HEK293 (cell line): ENCODE measurements at regions not wholly inside any gene's neighbourhood (a gene's known extent, or its start where the extent isn't known, plus 50 kb on each side); places are given as distances from the start of the nearest gene placed in this dataset.

Experiments
- HOXA7 ChIP-seq: sonication (generic); formaldehyde crosslinking; IDR thresholded peaks from 2 replicates; pipeline ENCODE4 v1.8.1; 2022; ENCODE audit warnings: missing genetic modification reagents, borderline replicate concordance
- ZNF138 ChIP-seq: fragments of 450-650 bp; formaldehyde crosslinking; IDR thresholded peaks from 2 replicates; pipeline ENCODE4 v1.5.1; 2016; ENCODE audit warnings: missing biosample characterization, missing genetic modification characterization, borderline replicate concordance
- ZNF184 ChIP-seq: fragments of 450-650 bp; IDR thresholded peaks from 2 replicates; pipeline ENCODE4 v1.5.1; 2018; ENCODE audit warnings: missing biosample characterization, mild to moderate bottlenecking, missing genetic modification characterization
- ZNF19 ChIP-seq: fragments of 450-650 bp; formaldehyde crosslinking; IDR thresholded peaks from 2 replicates; pipeline ENCODE4; 2016; ENCODE audit warnings: missing biosample characterization, missing genetic modification characterization, low read depth
- ZNF311 ChIP-seq: fragments of 450-650 bp; formaldehyde crosslinking; IDR thresholded peaks from 2 replicates; pipeline ENCODE4 v1.5.1; 2017; ENCODE audit warnings: missing biosample characterization, missing genetic modification characterization, borderline replicate concordance
- ZNF561 ChIP-seq: fragments of 450-650 bp; IDR thresholded peaks from 2 replicates; pipeline ENCODE4 v1.5.1; 2018; ENCODE audit warnings: missing biosample characterization, missing genetic modification characterization, borderline replicate concordance
- ZNF830 ChIP-seq: fragments of 450-650 bp; IDR thresholded peaks from 2 replicates; pipeline ENCODE4 v1.5.0; 2018; ENCODE audit warnings: missing biosample characterization, missing genetic modification characterization, low read depth, mild to moderate bottlenecking, moderate library complexity
- TF ChIP-seq, protein P1 (sequence below): fragments of 450-650 bp; formaldehyde crosslinking; IDR thresholded peaks from 2 replicates; pipeline ENCODE4 v1.5.1; 2016; ENCODE audit warnings: missing biosample characterization, missing genetic modification characterization
- TF ChIP-seq, protein P2 (sequence below): fragments of 450-650 bp; formaldehyde crosslinking; IDR thresholded peaks from 2 replicates; pipeline ENCODE4 v1.5.1; 2016; ENCODE audit warnings: missing biosample characterization, missing genetic modification characterization
- TF ChIP-seq, protein P3 (sequence below): fragments of 450-650 bp; formaldehyde crosslinking; optimal IDR thresholded peaks from 2 replicates; pipeline ENCODE3; 2016; ENCODE audit warnings: missing biosample characterization, mild to moderate bottlenecking, missing genetic modification characterization

DNA sequence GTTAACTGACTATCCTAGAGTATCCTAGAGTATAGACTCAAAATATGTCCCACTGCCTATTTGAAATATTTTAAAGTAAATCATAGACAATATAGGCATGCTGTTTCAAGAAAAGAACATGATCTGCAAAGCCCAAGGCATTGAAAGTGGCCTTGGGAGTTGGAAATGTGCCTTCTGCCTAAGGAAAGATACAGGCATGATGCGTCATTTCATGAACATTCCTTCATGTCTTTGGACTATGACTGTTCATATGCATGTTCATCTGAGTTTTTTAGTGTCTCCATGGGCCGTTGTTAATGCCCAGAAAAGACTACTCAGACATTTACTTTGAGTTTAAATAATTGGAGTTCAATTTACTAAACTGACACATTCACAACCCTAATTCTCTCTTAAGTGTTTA, 69.7 kb upstream of the PRDM11 start:
- TF ChIP-seq, protein P1, sequence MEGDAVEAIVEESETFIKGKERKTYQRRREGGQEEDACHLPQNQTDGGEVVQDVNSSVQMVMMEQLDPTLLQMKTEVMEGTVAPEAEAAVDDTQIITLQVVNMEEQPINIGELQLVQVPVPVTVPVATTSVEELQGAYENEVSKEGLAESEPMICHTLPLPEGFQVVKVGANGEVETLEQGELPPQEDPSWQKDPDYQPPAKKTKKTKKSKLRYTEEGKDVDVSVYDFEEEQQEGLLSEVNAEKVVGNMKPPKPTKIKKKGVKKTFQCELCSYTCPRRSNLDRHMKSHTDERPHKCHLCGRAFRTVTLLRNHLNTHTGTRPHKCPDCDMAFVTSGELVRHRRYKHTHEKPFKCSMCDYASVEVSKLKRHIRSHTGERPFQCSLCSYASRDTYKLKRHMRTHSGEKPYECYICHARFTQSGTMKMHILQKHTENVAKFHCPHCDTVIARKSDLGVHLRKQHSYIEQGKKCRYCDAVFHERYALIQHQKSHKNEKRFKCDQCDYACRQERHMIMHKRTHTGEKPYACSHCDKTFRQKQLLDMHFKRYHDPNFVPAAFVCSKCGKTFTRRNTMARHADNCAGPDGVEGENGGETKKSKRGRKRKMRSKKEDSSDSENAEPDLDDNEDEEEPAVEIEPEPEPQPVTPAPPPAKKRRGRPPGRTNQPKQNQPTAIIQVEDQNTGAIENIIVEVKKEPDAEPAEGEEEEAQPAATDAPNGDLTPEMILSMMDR (tag by site-specific recombination), result no peak
- TF ChIP-seq, protein P2, sequence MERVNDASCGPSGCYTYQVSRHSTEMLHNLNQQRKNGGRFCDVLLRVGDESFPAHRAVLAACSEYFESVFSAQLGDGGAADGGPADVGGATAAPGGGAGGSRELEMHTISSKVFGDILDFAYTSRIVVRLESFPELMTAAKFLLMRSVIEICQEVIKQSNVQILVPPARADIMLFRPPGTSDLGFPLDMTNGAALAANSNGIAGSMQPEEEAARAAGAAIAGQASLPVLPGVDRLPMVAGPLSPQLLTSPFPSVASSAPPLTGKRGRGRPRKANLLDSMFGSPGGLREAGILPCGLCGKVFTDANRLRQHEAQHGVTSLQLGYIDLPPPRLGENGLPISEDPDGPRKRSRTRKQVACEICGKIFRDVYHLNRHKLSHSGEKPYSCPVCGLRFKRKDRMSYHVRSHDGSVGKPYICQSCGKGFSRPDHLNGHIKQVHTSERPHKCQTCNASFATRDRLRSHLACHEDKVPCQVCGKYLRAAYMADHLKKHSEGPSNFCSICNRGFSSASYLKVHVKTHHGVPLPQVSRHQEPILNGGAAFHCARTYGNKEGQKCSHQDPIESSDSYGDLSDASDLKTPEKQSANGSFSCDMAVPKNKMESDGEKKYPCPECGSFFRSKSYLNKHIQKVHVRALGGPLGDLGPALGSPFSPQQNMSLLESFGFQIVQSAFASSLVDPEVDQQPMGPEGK (tag by site-specific recombination), result no peak
- no peak for TF ChIP-seq ZNF184 (tag by site-specific recombination)
- no peak for TF ChIP-seq ZNF19 (tag by site-specific recombination)
- TF ChIP-seq ZNF830 (tag by site-specific recombination), result no peak
- TF ChIP-seq ZNF311 (tag by site-specific recombination), result no peak
- TF ChIP-seq ZNF138 (tag by site-specific recombination), result no peak
- no peak for TF ChIP-seq HOXA7 (CRISPR knock-in tag)
- no peak for TF ChIP-seq ZNF561 (tag by site-specific recombination)
- TF ChIP-seq, protein P3, sequence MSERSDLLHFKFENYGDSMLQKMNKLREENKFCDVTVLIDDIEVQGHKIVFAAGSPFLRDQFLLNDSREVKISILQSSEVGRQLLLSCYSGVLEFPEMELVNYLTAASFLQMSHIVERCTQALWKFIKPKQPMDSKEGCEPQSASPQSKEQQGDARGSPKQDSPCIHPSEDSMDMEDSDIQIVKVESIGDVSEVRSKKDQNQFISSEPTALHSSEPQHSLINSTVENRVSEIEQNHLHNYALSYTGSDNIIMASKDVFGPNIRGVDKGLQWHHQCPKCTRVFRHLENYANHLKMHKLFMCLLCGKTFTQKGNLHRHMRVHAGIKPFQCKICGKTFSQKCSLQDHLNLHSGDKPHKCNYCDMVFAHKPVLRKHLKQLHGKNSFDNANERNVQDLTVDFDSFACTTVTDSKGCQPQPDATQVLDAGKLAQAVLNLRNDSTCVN (tag by site-specific recombination), result no peak
